Left kidney (tissue), 1 donor: ENCODE measurements at regions not wholly inside any gene's neighbourhood (a gene's known extent, or its start where the extent isn't known, plus 50 kb on each side); places are given as distances from the start of the nearest gene placed in this dataset.
A peak's percentile ranks its signal among the peaks of the same experiment; 100 is the strongest.

Experiments
- DNase-seq: peaks from one replicate; pipeline ENCODE4 v3.0.0-alpha.2; 2013

GRCh38 chr15:98476559-98476958 is 171.8 kb upstream of the IGF1R start:
- DNase-seq = no peak

GRCh38 chr15:98480844-98481243 is 167.5 kb upstream of the IGF1R start:
- no peak for DNase-seq

GRCh38 chr15:98483575-98484130 is 164.7 kb upstream of the IGF1R start:
- DNase-seq = no peak

- no peak for DNase-seq
These were observed 163.4 kb upstream of the IGF1R start for GRCh38 chr15:98484914-98485313.

- no peak for DNase-seq
These were observed 162.9 kb upstream of the IGF1R start for GRCh38 chr15:98485451-98485850.

- DNase-seq = no peak
These were observed 154.3 kb upstream of the IGF1R start for GRCh38 chr15:98493966-98494511.

- DNase-seq = no peak
These were observed 147.1 kb upstream of the IGF1R start for GRCh38 chr15:98501192-98501591.

GRCh38 chr15:98501632-98502031 is 146.7 kb upstream of the IGF1R start:
- DNase-seq = no peak

- DNase-seq = no peak
These were observed 144.4 kb upstream of the IGF1R start for GRCh38 chr15:98503970-98504369.

GRCh38 chr15:98504998-98505397 is 143.3 kb upstream of the IGF1R start:
- no peak for DNase-seq

GRCh38 chr15:98505611-98506031 is 142.7 kb upstream of the IGF1R start:
- DNase-seq = no peak

GRCh38 chr15:98506172-98506571 is 142.2 kb upstream of the IGF1R start:
- no peak for DNase-seq

GRCh38 chr15:98506711-98507110 is 141.6 kb upstream of the IGF1R start:
- DNase-seq = no peak

- DNase-seq = no peak
These were observed 134.8 kb upstream of the IGF1R start for GRCh38 chr15:98513428-98513986.

GRCh38 chr15:98514034-98514622 is 134.2 kb upstream of the IGF1R start:
- DNase-seq = no peak

- DNase-seq = peak; percentile 81
These were observed 129.3 kb upstream of the IGF1R start for GRCh38 chr15:98518823-98519561.

GRCh38 chr15:98519767-98520550 is 128.4 kb upstream of the IGF1R start:
- DNase-seq = no peak

- no peak for DNase-seq
These were observed 126.2 kb upstream of the IGF1R start for GRCh38 chr15:98522127-98522526.

GRCh38 chr15:98523912-98524662 is 124.3 kb upstream of the IGF1R start:
- no peak for DNase-seq

- no peak for DNase-seq
These were observed 123.3 kb upstream of the IGF1R start for GRCh38 chr15:98524838-98525660.

GRCh38 chr15:98525661-98526001 is 122.7 kb upstream of the IGF1R start:
- peak; percentile 61 for DNase-seq
